GM21717 (cell line): ENCODE measurements at regions not wholly inside any gene's neighbourhood (a gene's known extent, or its start where the extent isn't known, plus 50 kb on each side); places are given as distances from the start of the nearest gene placed in this dataset.

Experiments
- ATAC-seq: cut with Tn5 transposase; IDR thresholded peaks from one replicate; pipeline ENCODE4 v1.9.1; 2021; ENCODE audit warnings: mild to moderate bottlenecking, moderate library complexity; ENCODE audit not compliant: unreplicated experiment

GRCh38 chr3:102599819-102600576, 165.2 kb downstream of the ZPLD1 start:
- ATAC-seq = no peak

GRCh38 chr3:102605153-102605552, 170.3 kb downstream of the ZPLD1 start:
- no peak for ATAC-seq

- ATAC-seq = no peak
Observed at GRCh38 chr3:102608875-102609274, 174.1 kb downstream of the ZPLD1 start.

- no peak for ATAC-seq
Observed at GRCh38 chr3:102614021-102614569, 179.3 kb downstream of the ZPLD1 start.

- no peak for ATAC-seq
Observed at GRCh38 chr3:102614585-102614984, 179.8 kb downstream of the ZPLD1 start.

- ATAC-seq = no peak
Observed at GRCh38 chr3:102617381-102617780, 182.6 kb downstream of the ZPLD1 start.

- ATAC-seq = no peak
Observed at GRCh38 chr3:102619361-102619760, 184.5 kb downstream of the ZPLD1 start.

- ATAC-seq = no peak
Observed at GRCh38 chr3:102629943-102630342, 195.1 kb downstream of the ZPLD1 start.

GRCh38 chr3:102630531-102630930, 195.7 kb downstream of the ZPLD1 start:
- ATAC-seq = no peak

GRCh38 chr3:102643546-102643945, 208.7 kb downstream of the ZPLD1 start:
- ATAC-seq = no peak

- no peak for ATAC-seq
Observed at GRCh38 chr3:102646557-102646956, 211.7 kb downstream of the ZPLD1 start.

GRCh38 chr3:102660653-102661052, 225.8 kb downstream of the ZPLD1 start:
- ATAC-seq = no peak

GRCh38 chr3:102661707-102662497, 227.1 kb downstream of the ZPLD1 start:
- no peak for ATAC-seq

GRCh38 chr3:102662498-102662772, 227.6 kb downstream of the ZPLD1 start:
- ATAC-seq = no peak

GRCh38 chr3:102664126-102664525, 229.3 kb downstream of the ZPLD1 start:
- no peak for ATAC-seq

- ATAC-seq = no peak
Observed at GRCh38 chr3:102665183-102665582, 230.4 kb downstream of the ZPLD1 start.

- ATAC-seq = no peak
Observed at GRCh38 chr3:102668247-102668646, 233.4 kb downstream of the ZPLD1 start.

- no peak for ATAC-seq
Observed at GRCh38 chr3:102670986-102671385, 236.2 kb downstream of the ZPLD1 start.

- ATAC-seq = no peak
Observed at GRCh38 chr3:102672305-102672704, 237.5 kb downstream of the ZPLD1 start.

GRCh38 chr3:102673271-102674115, 238.7 kb downstream of the ZPLD1 start:
- ATAC-seq = peak; percentile 87

- no peak for ATAC-seq
Observed at GRCh38 chr3:102674284-102674683, 239.5 kb downstream of the ZPLD1 start.
